Fibroblast of the aortic adventitia (primary cell): ENCODE measurements at regions not wholly inside any gene's neighbourhood (a gene's known extent, or its start where the extent isn't known, plus 50 kb on each side); places are given as distances from the start of the nearest gene placed in this dataset.
"Not testable (repeated sequence)": the region's sequence is repeated elsewhere in the genome, so short reads cannot be mapped to it uniquely, and the experiment has no call there.

Experiments
- DNase-seq: peaks from one replicate; pipeline ENCODE4 v3.0.0-alpha.2; 2010; ENCODE audit warnings: low read depth
- H3K4me3 ChIP-seq: 2 replicates; pipeline ENCODE4 v1.5.1; 2011; ENCODE audit warnings: low read depth, mild to moderate bottlenecking, control low read depth, low read length, moderate library complexity
- CTCF ChIP-seq: IDR thresholded peaks from 2 replicates; pipeline ENCODE4 v1.5.1; 2011; ENCODE audit warnings: mild to moderate bottlenecking, low read length, control low read depth, inconsistent platforms; ENCODE audit not compliant: insufficient read depth

DNA sequence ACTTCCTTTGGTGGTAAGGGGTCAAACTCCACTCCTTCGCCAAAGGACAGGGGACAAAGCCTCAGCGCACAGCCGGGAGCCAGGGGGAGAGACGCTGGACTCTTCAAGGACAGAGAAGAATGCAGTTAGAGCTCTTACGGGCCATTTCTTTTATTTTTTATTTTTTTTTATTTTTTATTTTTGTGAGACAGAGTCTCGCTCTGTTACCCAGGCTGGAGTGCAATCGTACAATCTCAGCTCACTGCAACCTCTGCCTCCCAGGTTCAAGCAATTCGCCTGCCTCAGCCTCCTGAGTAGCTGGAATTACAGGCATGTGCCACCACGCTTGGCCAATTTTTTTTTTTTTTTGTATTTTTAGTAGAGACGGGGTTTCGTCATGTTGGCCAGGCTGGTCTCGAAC lies 93.2 kb upstream of the RPH3AL start, which contains the start of gene RFLNB:
TSS of gene RFLNB (minus strand) at position 101 of the 400 bp plus-strand sequence.
- H3K4me3 ChIP-seq, DNase-seq: not testable (repeated sequence)

DNA sequence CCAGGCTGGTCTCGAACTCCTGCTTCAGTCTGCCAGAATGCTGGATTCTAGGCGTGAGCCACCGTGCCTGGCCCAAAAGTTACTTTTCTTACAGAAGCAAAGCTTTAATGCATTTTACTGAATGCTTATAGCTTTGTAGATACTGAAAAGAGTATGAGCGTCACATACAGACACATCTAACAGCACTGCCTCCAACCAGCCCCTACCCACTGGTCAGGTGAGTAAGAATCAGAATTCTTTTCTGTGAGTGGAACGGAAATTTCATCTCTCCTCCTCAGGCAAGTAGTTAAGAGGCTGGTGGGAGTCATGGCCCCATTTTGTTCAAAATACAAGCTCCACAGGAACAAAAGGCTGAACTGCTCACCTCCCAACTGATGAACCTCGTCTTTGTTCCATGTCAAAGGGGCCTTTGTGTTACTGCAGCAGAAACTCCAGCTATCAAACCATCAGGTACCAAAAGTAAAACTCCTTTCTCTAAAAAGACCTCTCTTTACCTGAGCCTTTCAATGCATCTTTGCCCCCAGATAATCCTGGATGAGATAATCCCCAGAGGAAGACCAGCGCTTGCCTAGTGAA lies 92.4 kb upstream of the RPH3AL start:
- no peak overlapping the region for H3K4me3 ChIP-seq
- TF ChIP-seq CTCF: no peak
- DNase-seq: no peak

GRCh38 chr17:443109-443508 lies 90.5 kb upstream of the RPH3AL start:
- no peak for TF ChIP-seq CTCF
- no peak for DNase-seq
- H3K4me3 ChIP-seq: no peak overlapping the region

- no peak for TF ChIP-seq CTCF
- no peak overlapping the region for H3K4me3 ChIP-seq
- DNase-seq: no peak
Observed at GRCh38 chr17:441155-441950, 88.7 kb upstream of the RPH3AL start.

- TF ChIP-seq CTCF: no peak
- DNase-seq: no peak
- H3K4me3 ChIP-seq: no peak overlapping the region
Observed at GRCh38 chr17:438191-438590, 85.6 kb upstream of the RPH3AL start.

GRCh38 chr17:437545-437944 lies 84.9 kb upstream of the RPH3AL start:
- no peak overlapping the region for H3K4me3 ChIP-seq

More at GRCh38 chr17:437545-437944, 84.9 kb upstream of the RPH3AL start:
- no peak for TF ChIP-seq CTCF
- DNase-seq: no peak
